Tibial nerve (tissue), 4 donors: ENCODE measurements at regions not wholly inside any gene's neighbourhood (a gene's known extent, or its start where the extent isn't known, plus 50 kb on each side); places are given as distances from the start of the nearest gene placed in this dataset.

Experiments used
- EP300 ChIP-seq, 2 donors: sonication (generic); formaldehyde crosslinking; IDR thresholded peaks; one replicate each; pipeline ENCODE4 v1.6.1; 2017; ENCODE audit warnings: antibody characterized with exemption in 2 of 2, mild to moderate bottlenecking in 1 of 2
- POLR2A ChIP-seq, 2 donors: fragments of 450-650 bp; IDR thresholded peaks; one replicate each; pipeline ENCODE4 v1.6.1; 2017; ENCODE audit warnings: antibody characterized with exemption in 2 of 2, mild to moderate bottlenecking in 2 of 2, moderate library complexity in 2 of 2
- TF ChIP-seq, protein P1 (sequence below), 5 experiments: fragments of 200-600 bp in 3 of 5; fragments of 450-650 bp in 2 of 5; sonication (generic) in 3 of 5; IDR thresholded peaks; one replicate each; pipeline ENCODE4 v1.5.1; 2016 to 2019; ENCODE audit warnings: antibody characterized with exemption in 5 of 5, mild to moderate bottlenecking in 3 of 5, moderate library complexity in 2 of 5

- TF ChIP-seq, protein P1, sequence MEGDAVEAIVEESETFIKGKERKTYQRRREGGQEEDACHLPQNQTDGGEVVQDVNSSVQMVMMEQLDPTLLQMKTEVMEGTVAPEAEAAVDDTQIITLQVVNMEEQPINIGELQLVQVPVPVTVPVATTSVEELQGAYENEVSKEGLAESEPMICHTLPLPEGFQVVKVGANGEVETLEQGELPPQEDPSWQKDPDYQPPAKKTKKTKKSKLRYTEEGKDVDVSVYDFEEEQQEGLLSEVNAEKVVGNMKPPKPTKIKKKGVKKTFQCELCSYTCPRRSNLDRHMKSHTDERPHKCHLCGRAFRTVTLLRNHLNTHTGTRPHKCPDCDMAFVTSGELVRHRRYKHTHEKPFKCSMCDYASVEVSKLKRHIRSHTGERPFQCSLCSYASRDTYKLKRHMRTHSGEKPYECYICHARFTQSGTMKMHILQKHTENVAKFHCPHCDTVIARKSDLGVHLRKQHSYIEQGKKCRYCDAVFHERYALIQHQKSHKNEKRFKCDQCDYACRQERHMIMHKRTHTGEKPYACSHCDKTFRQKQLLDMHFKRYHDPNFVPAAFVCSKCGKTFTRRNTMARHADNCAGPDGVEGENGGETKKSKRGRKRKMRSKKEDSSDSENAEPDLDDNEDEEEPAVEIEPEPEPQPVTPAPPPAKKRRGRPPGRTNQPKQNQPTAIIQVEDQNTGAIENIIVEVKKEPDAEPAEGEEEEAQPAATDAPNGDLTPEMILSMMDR (IDR thresholded peaks at IDR 0.05), result no peak
- no peak for TF ChIP-seq POLR2A (IDR thresholded peaks at IDR 0.05)
- TF ChIP-seq EP300 (IDR thresholded peaks at IDR 0.05), result no peak
These were observed 198.1 kb downstream of the VAPA start for GRCh38 chr18:10111944-10112343.
